DND-41 (cell line): ENCODE measurements at regions not wholly inside any gene's neighbourhood (a gene's known extent, or its start where the extent isn't known, plus 50 kb on each side); places are given as distances from the start of the nearest gene placed in this dataset.

Experiments used
- CTCF ChIP-seq: IDR thresholded peaks from 2 replicates; pipeline ENCODE4 v1.5.1; 2012; ENCODE audit warnings: borderline replicate concordance, low read length, moderate library complexity, mild to moderate bottlenecking; ENCODE audit not compliant: poor library complexity, severe bottlenecking; ENCODE audit errors: extremely low read depth
- EZH2 ChIP-seq: IDR thresholded peaks from 3 replicates; pipeline ENCODE4 v1.6.1; 2012; ENCODE audit warnings: borderline replicate concordance, low read depth, mild to moderate bottlenecking, moderate library complexity, low read length, inconsistent platforms; ENCODE audit not compliant: severe bottlenecking

GRCh38 chr9:108182950-108183381 lies 672.8 kb downstream of the ACTL7B start:
- no peak for TF ChIP-seq CTCF
- TF ChIP-seq EZH2, result no peak
